ENCODE measurements at regions not wholly inside any gene's neighbourhood (a gene's known extent, or its start where the extent isn't known, plus 50 kb on each side); places are given as distances from the start of the nearest gene placed in this dataset.

GRCh38 chr2:150653351-150653750 lies 165.9 kb upstream of the RND3 start:
- H4K20me1 ChIP-seq (ENCODE audit: control insufficient read depth, insufficient read depth, insufficient read length) = no peaks in the 10 kb centered on the region
- H3K23me2 ChIP-seq (ENCODE audit: insufficient read length, low read depth, low read length, poor library complexity, severe bottlenecking) = no peaks in the 10 kb centered on the region
- H3K79me1 ChIP-seq (ENCODE audit: insufficient read depth, low read depth, low read length, poor library complexity, severe bottlenecking) = no peaks in the 10 kb centered on the region
- Mint-ChIP-seq H3K4me1 (0 out of 4 replicates have a peak, but pooled peaks cover 0 to 2% of the 10 kb centered on the region in 2 experiments), H3K27ac (no peak overlapping the region), H3K36me3 (ENCODE audit: insufficient read depth in 1 of 3, low read depth in 3 of 3) (peaks cover 3 to 13% (median 7%) of the 10 kb centered on the region in 3 experiments; a peak in 6 of 7 replicates), H3K4me3 (no peak overlapping the region), H3K27me3 (ENCODE audit: low read depth) (no peaks in the 10 kb centered on the region; the same call in 1 of the 2 replicates), H3K9me3 (peaks cover 0 to 9% of the 10 kb centered on the region in 2 experiments; a peak in 2 of 5 replicates)
- no peak overlapping the region for H2BK12ac ChIP-seq (ENCODE audit: insufficient read length, low read depth, low read length)
- no peaks in the 10 kb centered on the region for H3K4me1 ChIP-seq (ENCODE audit: insufficient read depth, low read length)
- H4K5ac ChIP-seq (ENCODE audit: insufficient read length, low read depth, low read length) = no peak overlapping the region
- no peak overlapping the region for H2BK15ac ChIP-seq (ENCODE audit: low read depth, low read length)
- no peak overlapping the region for H3K4me2 ChIP-seq (ENCODE audit: insufficient read depth, insufficient read length, low read length)
- no peak overlapping the region for H3K14ac ChIP-seq (ENCODE audit: insufficient read depth, low read length)
- no peak overlapping the region for H3K4ac ChIP-seq (ENCODE audit: low read depth, low read length)
- no peak overlapping the region for H2BK5ac ChIP-seq (ENCODE audit: insufficient read length, low read length)
- H3K27me3 ChIP-seq (ENCODE audit: insufficient read depth, low read length) = no peaks in the 10 kb centered on the region
- no peak overlapping the region for H4K8ac ChIP-seq (replicated peaks; ENCODE audit: insufficient read length, low read depth, low read length)
- no CpG with 5 or more reads among the region's 1 CpG for WGBS (ENCODE audit: extremely low coverage, insufficient read length, low lambda C conversion rate)
- no peak overlapping the region for H3K18ac ChIP-seq (ENCODE audit: insufficient read length, low read depth, low read length)
- H3K56ac ChIP-seq (ENCODE audit: insufficient read length, low read depth, low read length) = no peak overlapping the region
- H3K9me3 ChIP-seq (ENCODE audit: control insufficient read depth, low read depth, low read length) = no peaks in the 10 kb centered on the region
- H2BK120ac ChIP-seq (ENCODE audit: low read depth, low read length, poor library complexity, severe bottlenecking) = no peak overlapping the region
- H2BK20ac ChIP-seq (ENCODE audit: low read depth, low read length, poor library complexity, severe bottlenecking) = no peak overlapping the region
- H3K79me2 ChIP-seq (ENCODE audit: insufficient read depth, low read length) = no peaks in the 10 kb centered on the region
- H4K91ac ChIP-seq (ENCODE audit: insufficient read length, low read depth, low read length) = no peak overlapping the region
- no peak overlapping the region for H3K23ac ChIP-seq (ENCODE audit: insufficient read length, low read depth, low read length)
- H3K9ac ChIP-seq (ENCODE audit: extremely low read depth, insufficient read length, low read length) = no peak overlapping the region
- no peak for DNase-seq
- H2AFZ ChIP-seq (ENCODE audit: low read length) = no peak overlapping the region
- no peak for TF ChIP-seq CTCF (conservative IDR thresholded peaks at IDR 0.05)
- no peak overlapping the region for H3K27ac ChIP-seq (ENCODE audit: insufficient read length, low read depth, low read length)
- no peak overlapping the region for H2AK5ac ChIP-seq (ENCODE audit: insufficient read length, low read length)
- no peak overlapping the region for H3T11ph ChIP-seq (ENCODE audit: low read length)

Measured in H9 (cell line).